ENCODE measurements at regions not wholly inside any gene's neighbourhood (a gene's known extent, or its start where the extent isn't known, plus 50 kb on each side); places are given as distances from the start of the nearest gene placed in this dataset.

GRCh38 chr7:35524112-35524804 lies 170.7 kb downstream of the HERPUD2 start:
- no peak for TF ChIP-seq CTCF (IDR thresholded peaks at IDR 0.05)
- no peak for TF ChIP-seq EZH2phosphoT487 (IDR thresholded peaks at IDR 0.05)
- no peak for TF ChIP-seq EZH2 (IDR thresholded peaks at IDR 0.05)

Measured in neural progenitor cell (in vitro differentiated cells).